ENCODE measurements at regions not wholly inside any gene's neighbourhood (a gene's known extent, or its start where the extent isn't known, plus 50 kb on each side); places are given as distances from the start of the nearest gene placed in this dataset.

DNA sequence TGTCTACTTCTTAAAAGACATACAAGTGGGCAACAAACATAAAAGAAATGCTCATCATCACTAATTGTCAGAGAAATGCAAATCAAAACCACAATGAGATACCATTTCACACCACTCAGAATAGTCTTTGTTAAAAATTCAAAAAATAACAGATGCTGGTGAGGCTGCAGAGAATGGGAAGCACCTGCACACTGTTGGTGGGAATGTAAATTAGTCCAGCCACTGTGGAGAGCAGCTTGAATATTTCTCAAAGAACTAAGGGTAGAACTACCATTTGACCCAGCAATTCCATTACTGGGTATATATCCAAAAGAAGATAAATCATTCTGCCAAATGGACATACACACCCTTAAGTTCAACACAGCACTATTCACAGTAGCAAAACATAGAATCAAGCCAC is 61.8 kb upstream of the STEAP1 start:
- intact Hi-C loops (cut with DNase I): no loop called here
- H3K27me3 ChIP-seq: no peaks in the 10 kb centered on the region
- H3K27ac ChIP-seq: no peak overlapping the region
- no peaks in the 10 kb centered on the region for H3K9me3 ChIP-seq
- ATAC-seq: no peak
- no peaks in the 10 kb centered on the region for H3K36me3 ChIP-seq
- TF ChIP-seq, protein P1, sequence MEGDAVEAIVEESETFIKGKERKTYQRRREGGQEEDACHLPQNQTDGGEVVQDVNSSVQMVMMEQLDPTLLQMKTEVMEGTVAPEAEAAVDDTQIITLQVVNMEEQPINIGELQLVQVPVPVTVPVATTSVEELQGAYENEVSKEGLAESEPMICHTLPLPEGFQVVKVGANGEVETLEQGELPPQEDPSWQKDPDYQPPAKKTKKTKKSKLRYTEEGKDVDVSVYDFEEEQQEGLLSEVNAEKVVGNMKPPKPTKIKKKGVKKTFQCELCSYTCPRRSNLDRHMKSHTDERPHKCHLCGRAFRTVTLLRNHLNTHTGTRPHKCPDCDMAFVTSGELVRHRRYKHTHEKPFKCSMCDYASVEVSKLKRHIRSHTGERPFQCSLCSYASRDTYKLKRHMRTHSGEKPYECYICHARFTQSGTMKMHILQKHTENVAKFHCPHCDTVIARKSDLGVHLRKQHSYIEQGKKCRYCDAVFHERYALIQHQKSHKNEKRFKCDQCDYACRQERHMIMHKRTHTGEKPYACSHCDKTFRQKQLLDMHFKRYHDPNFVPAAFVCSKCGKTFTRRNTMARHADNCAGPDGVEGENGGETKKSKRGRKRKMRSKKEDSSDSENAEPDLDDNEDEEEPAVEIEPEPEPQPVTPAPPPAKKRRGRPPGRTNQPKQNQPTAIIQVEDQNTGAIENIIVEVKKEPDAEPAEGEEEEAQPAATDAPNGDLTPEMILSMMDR (IDR thresholded peaks at IDR 0.05): no peak
- no peaks in the 10 kb centered on the region for H3K4me1 ChIP-seq
- no peak for DNase-seq
- no peak overlapping the region for H3K4me3 ChIP-seq
- FAIRE-seq: no peak

DNA sequence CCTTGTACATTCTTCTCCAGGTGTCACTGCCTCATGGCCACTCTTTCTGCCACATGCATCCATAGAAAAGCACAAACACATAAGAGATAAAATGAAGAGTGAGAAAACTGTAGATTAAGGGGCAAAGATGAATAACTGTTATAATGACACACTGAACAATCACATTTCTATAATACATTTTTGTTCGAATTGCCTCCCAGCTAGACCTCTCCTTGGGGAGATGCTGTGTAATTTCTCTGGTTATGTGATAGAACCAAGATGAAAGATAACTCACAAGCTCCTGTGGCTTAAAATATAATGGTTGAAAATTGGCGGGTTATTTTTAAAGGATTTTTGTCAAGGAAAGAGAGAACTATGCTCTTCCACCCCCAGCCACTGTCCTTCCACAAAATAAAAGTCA is 60.2 kb upstream of the STEAP1 start:
- WGBS, 2 donors: 52 to 64% methylated on average over 2 of the region's 2 CpGs
- FAIRE-seq: no peak
- no peak overlapping the region for H3K27ac ChIP-seq
- DNase-seq: no peak
- ATAC-seq: no peak
- H3K27me3 ChIP-seq: no peaks in the 10 kb centered on the region
- intact Hi-C loops (cut with DNase I): no loop called here
- no peaks in the 10 kb centered on the region for H3K36me3 ChIP-seq
- no peaks in the 10 kb centered on the region for H3K9me3 ChIP-seq
- H3K4me3 ChIP-seq: no peak overlapping the region
- H3K4me1 ChIP-seq: no peaks in the 10 kb centered on the region
- TF ChIP-seq, protein P1 (IDR thresholded peaks at IDR 0.05): no peak
